ENCODE measurements at regions not wholly inside any gene's neighbourhood (a gene's known extent, or its start where the extent isn't known, plus 50 kb on each side); places are given as distances from the start of the nearest gene placed in this dataset.

DNA sequence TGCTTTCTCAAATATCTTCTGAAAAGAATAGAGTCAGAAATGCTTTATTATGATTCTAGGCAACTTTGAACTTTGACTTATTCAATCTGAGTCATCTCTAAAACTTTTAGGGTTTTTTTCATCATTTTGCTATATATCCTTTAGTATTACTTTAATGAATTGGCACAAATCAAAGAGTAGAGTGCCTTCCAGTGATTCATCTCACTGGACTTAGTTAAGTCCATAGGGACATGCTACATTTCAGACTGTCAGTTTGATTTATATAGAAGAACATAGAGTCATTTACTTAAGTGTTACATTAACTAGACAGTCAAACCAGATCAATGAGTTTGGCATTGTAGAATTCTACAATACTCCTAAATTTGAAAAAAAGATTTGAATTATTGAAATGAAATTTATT, 1235.7 kb upstream of the MAP3K7 start:
- no peak overlapping the region for H3K4me3 ChIP-seq (replicated peaks; ENCODE audit: insufficient read depth, low read length)
- H3K27me3 ChIP-seq (ENCODE audit: insufficient read depth, poor library complexity, severe bottlenecking) = no peaks in the 10 kb centered on the region
- TF ChIP-seq, protein P1, sequence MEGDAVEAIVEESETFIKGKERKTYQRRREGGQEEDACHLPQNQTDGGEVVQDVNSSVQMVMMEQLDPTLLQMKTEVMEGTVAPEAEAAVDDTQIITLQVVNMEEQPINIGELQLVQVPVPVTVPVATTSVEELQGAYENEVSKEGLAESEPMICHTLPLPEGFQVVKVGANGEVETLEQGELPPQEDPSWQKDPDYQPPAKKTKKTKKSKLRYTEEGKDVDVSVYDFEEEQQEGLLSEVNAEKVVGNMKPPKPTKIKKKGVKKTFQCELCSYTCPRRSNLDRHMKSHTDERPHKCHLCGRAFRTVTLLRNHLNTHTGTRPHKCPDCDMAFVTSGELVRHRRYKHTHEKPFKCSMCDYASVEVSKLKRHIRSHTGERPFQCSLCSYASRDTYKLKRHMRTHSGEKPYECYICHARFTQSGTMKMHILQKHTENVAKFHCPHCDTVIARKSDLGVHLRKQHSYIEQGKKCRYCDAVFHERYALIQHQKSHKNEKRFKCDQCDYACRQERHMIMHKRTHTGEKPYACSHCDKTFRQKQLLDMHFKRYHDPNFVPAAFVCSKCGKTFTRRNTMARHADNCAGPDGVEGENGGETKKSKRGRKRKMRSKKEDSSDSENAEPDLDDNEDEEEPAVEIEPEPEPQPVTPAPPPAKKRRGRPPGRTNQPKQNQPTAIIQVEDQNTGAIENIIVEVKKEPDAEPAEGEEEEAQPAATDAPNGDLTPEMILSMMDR (IDR thresholded peaks at IDR 0.05; ENCODE audit: insufficient read depth, low read length) = no peak
- no peak for DNase-seq (ENCODE audit: low read depth in 1 of 2, low spot score in 1 of 2)
- no peak overlapping the region for H3K27ac ChIP-seq (replicated peaks)

DNA sequence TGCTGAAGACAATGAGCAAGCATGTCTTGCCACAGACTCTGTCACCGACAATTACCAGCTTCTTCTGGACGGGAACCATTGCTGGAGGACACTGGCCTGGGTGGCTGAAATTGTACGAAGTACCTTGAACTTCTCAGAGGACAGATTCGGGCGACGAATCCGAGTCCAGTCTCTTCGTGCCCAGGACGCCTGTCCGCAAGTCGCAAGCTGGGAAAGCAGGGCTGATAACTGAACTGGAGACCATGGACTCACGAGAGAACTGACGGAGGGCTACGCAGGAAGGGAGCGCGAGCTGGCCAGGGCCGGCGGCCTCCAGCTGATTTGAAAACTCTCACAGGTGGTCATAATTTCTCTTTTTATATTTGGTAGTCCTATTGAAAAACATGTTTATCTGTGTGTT, 1229.5 kb upstream of the MAP3K7 start:
- Histone ChIP-seq H3K27ac (replicated peaks) (no peak overlapping the region), H3K4me3 (replicated peaks; ENCODE audit: insufficient read depth, low read length) (no peak overlapping the region), H3K27me3 (ENCODE audit: insufficient read depth, poor library complexity, severe bottlenecking) (no peaks in the 10 kb centered on the region)
- TF ChIP-seq, protein P2, sequence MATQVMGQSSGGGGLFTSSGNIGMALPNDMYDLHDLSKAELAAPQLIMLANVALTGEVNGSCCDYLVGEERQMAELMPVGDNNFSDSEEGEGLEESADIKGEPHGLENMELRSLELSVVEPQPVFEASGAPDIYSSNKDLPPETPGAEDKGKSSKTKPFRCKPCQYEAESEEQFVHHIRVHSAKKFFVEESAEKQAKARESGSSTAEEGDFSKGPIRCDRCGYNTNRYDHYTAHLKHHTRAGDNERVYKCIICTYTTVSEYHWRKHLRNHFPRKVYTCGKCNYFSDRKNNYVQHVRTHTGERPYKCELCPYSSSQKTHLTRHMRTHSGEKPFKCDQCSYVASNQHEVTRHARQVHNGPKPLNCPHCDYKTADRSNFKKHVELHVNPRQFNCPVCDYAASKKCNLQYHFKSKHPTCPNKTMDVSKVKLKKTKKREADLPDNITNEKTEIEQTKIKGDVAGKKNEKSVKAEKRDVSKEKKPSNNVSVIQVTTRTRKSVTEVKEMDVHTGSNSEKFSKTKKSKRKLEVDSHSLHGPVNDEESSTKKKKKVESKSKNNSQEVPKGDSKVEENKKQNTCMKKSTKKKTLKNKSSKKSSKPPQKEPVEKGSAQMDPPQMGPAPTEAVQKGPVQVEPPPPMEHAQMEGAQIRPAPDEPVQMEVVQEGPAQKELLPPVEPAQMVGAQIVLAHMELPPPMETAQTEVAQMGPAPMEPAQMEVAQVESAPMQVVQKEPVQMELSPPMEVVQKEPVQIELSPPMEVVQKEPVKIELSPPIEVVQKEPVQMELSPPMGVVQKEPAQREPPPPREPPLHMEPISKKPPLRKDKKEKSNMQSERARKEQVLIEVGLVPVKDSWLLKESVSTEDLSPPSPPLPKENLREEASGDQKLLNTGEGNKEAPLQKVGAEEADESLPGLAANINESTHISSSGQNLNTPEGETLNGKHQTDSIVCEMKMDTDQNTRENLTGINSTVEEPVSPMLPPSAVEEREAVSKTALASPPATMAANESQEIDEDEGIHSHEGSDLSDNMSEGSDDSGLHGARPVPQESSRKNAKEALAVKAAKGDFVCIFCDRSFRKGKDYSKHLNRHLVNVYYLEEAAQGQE (IDR thresholded peaks at IDR 0.05; ENCODE audit: insufficient replicate concordance, low read depth) = no peak
- TF ChIP-seq GABPA (IDR thresholded peaks at IDR 0.05; ENCODE audit: low read depth) (no peak), POLR2AphosphoS5 (IDR thresholded peaks at IDR 0.05; ENCODE audit: low read depth) (no peak), SPI1 (IDR thresholded peaks at IDR 0.05; ENCODE audit: borderline replicate concordance, low read depth) (no peak)
- TF ChIP-seq, protein P1 (IDR thresholded peaks at IDR 0.05; ENCODE audit: insufficient read depth, low read length) = no peak
- DNase-seq (ENCODE audit: low read depth in 1 of 2, low spot score in 1 of 2) = no peak

DNA sequence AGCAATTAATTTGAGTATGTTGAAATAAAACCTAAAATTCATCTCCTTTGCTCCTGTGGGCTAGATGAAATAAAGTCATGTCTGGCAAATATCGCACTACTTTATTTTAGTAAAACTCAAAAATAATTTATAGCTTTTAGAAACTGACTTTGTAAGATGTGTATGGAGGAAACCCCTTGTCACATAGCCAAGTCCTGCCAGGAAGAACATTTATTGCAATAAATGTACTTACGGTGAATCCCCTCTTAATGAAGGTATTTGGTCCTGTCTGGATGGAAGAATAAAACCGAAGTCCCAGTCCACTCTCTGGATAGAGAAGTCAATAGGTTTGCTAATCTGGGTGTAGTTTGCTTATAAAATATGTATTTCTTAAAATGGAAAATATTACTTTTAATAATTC, 1226.8 kb upstream of the MAP3K7 start:
- H3K27me3 ChIP-seq (ENCODE audit: insufficient read depth, poor library complexity, severe bottlenecking) = no peaks in the 10 kb centered on the region
- no peak overlapping the region for H3K27ac ChIP-seq (replicated peaks)
- DNase-seq (ENCODE audit: low read depth in 1 of 2, low spot score in 1 of 2) = no peak
- no peak overlapping the region for H3K4me3 ChIP-seq (replicated peaks; ENCODE audit: insufficient read depth, low read length)
- no peak for TF ChIP-seq SPI1 (IDR thresholded peaks at IDR 0.05; ENCODE audit: borderline replicate concordance, low read depth)
- TF ChIP-seq, protein P2 (IDR thresholded peaks at IDR 0.05; ENCODE audit: insufficient replicate concordance, low read depth) = no peak
- TF ChIP-seq, protein P1 (IDR thresholded peaks at IDR 0.05; ENCODE audit: insufficient read depth, low read length) = no peak
- TF ChIP-seq GABPA (IDR thresholded peaks at IDR 0.05; ENCODE audit: low read depth) = no peak
- no peak for TF ChIP-seq POLR2AphosphoS5 (IDR thresholded peaks at IDR 0.05; ENCODE audit: low read depth)

DNA sequence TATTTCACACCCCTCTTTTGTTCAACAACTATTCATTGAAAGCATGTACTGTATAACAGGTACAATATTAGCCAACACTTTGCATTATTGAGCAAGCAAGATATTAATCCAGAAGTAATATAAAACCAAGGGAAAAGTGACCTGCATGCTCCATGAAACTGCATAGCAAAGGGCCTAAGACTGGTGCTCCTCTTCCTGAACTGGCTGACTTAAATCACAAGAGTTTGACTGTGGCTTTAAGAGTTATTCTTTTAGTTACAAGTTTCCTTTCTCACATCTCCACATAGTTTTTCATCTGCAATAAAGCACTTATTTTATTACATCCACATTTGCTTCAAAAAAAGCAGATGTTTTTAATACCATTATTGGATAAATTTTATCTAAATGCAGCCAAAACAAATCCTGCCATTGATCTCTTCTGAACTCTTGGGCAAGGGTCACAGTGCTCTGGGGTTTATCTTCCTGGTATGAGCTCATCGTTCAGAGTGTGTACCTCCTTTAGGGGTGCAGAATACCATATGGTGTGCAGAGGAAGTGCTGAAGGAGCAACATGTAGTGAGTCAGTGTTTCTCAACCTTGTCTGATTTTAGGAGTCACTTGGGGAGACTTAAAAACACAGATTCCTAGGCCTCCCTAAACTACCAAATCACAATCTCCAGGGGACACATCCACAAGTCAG, 1225.9 kb upstream of the MAP3K7 start:
- TF ChIP-seq GABPA (IDR thresholded peaks at IDR 0.05; ENCODE audit: low read depth) = no peak
- no peak for TF ChIP-seq SPI1 (IDR thresholded peaks at IDR 0.05; ENCODE audit: borderline replicate concordance, low read depth)
- TF ChIP-seq, protein P1 (IDR thresholded peaks at IDR 0.05; ENCODE audit: insufficient read depth, low read length) = no peak
- TF ChIP-seq, protein P2 (IDR thresholded peaks at IDR 0.05; ENCODE audit: insufficient replicate concordance, low read depth) = no peak
- no peak for TF ChIP-seq POLR2AphosphoS5 (IDR thresholded peaks at IDR 0.05; ENCODE audit: low read depth)
- Histone ChIP-seq H3K4me3 (replicated peaks; ENCODE audit: insufficient read depth, low read length) (no peak overlapping the region), H3K27me3 (ENCODE audit: insufficient read depth, poor library complexity, severe bottlenecking) (no peaks in the 10 kb centered on the region), H3K27ac (replicated peaks) (no peak overlapping the region)
- DNase-seq (ENCODE audit: low read depth in 1 of 2, low spot score in 1 of 2) = no peak
